ENCODE measurements at regions not wholly inside any gene's neighbourhood (a gene's known extent, or its start where the extent isn't known, plus 50 kb on each side); places are given as distances from the start of the nearest gene placed in this dataset.

DNA sequence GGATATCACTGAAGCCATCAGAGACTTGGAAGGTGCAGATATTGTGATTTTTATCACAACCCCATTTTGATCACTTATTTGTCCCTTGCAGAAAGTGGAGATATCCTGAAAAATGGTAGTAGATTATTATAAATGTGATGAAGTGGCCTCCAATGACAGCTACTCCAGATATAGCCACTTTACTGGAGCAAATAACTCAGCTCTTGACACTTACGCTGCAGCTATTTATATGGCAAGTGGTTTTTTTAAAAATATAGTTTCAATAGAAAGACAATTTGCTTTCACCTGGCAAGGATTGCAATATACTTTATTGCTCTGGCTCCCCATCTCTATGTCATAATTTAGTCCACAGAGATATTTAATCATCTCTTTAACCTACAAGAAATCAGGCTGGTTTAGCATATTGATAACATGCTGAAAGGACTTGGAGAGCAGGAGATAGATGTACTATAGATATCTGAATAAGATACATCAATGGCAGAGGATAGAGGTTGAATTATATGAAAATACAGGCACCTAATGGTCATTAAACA lies 182.8 kb upstream of the SKOR2 start (continued):
- TF ChIP-seq, protein P1, sequence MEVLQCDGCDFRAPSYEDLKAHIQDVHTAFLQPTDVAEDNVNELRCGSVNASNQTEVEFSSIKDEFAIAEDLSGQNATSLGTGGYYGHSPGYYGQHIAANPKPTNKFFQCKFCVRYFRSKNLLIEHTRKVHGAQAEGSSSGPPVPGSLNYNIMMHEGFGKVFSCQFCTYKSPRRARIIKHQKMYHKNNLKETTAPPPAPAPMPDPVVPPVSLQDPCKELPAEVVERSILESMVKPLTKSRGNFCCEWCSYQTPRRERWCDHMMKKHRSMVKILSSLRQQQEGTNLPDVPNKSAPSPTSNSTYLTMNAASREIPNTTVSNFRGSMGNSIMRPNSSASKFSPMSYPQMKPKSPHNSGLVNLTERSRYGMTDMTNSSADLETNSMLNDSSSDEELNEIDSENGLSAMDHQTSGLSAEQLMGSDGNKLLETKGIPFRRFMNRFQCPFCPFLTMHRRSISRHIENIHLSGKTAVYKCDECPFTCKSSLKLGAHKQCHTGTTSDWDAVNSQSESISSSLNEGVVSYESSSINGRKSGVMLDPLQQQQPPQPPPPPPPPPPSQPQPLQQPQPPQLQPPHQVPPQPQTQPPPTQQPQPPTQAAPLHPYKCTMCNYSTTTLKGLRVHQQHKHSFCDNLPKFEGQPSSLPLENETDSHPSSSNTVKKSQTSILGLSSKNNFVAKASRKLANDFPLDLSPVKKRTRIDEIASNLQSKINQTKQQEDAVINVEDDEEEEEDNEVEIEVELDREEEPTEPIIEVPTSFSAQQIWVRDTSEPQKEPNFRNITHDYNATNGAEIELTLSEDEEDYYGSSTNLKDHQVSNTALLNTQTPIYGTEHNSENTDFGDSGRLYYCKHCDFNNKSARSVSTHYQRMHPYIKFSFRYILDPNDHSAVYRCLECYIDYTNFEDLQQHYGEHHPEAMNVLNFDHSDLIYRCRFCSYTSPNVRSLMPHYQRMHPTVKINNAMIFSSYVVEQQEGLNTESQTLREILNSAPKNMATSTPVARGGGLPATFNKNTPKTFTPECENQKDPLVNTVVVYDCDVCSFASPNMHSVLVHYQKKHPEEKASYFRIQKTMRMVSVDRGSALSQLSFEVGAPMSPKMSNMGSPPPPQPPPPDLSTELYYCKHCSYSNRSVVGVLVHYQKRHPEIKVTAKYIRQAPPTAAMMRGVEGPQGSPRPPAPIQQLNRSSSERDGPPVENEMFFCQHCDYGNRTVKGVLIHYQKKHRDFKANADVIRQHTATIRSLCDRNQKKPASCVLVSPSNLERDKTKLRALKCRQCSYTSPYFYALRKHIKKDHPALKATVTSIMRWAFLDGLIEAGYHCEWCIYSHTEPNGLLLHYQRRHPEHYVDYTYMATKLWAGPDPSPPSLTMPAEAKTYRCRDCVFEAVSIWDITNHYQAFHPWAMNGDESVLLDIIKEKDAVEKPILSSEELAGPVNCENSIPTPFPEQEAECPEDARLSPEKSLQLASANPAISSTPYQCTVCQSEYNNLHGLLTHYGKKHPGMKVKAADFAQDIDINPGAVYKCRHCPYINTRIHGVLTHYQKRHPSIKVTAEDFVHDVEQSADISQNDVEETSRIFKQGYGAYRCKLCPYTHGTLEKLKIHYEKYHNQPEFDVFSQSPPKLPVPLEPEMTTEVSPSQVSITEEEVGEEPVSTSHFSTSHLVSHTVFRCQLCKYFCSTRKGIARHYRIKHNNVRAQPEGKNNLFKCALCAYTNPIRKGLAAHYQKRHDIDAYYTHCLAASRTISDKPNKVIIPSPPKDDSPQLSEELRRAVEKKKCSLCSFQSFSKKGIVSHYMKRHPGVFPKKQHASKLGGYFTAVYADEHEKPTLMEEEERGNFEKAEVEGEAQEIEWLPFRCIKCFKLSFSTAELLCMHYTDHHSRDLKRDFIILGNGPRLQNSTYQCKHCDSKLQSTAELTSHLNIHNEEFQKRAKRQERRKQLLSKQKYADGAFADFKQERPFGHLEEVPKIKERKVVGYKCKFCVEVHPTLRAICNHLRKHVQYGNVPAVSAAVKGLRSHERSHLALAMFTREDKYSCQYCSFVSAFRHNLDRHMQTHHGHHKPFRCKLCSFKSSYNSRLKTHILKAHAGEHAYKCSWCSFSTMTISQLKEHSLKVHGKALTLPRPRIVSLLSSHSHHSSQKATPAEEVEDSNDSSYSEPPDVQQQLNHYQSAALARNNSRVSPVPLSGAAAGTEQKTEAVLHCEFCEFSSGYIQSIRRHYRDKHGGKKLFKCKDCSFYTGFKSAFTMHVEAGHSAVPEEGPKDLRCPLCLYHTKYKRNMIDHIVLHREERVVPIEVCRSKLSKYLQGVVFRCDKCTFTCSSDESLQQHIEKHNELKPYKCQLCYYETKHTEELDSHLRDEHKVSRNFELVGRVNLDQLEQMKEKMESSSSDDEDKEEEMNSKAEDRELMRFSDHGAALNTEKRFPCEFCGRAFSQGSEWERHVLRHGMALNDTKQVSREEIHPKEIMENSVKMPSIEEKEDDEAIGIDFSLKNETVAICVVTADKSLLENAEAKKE (CRISPR knock-in tag; IDR thresholded peaks at IDR 0.05): no peak
- TF ChIP-seq ZNF114 (CRISPR knock-in tag; IDR thresholded peaks at IDR 0.05): no peak
- no peak for TF ChIP-seq JUNB (IDR thresholded peaks at IDR 0.05; ENCODE audit: unreplicated experiment)

DNA sequence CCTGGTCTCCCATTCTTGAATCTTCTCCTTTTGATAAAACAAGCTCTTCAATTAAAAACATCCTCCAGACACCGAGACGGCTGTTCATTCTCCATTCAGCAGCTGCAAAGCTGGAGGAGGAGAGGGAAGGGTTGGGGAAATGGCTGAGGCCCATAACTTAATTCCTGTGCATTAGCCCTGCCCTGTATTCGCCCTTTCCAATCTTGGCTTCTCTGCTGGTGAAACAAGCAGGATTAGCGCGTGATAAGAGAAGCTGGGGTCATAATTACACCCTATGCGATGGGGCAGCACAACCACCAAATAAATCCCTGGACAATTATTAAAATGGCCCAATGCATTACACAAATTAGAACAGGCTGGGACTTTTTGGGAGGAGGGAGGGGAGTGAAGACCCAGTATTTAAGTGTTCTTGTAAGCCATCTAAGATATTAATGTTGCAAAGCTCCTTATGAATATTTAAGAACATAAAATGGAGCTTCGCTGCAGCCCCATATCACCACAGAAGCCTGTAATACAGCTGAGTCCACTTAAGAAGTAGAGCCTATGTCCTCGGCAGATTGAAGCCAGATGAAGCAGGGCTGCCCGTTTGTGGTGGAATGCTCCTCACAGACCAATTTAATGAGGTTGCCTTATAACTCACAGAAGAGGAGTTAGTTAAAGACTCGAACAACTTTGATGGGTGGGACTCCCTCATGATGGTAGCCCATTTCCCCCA lies 176.6 kb upstream of the SKOR2 start:
- Mint-ChIP-seq H3K27ac (no peak overlapping the region), H3K4me3 (no peak overlapping the region), H3K9me3 (no peaks in the 10 kb centered on the region), H3K27me3 (ENCODE audit: insufficient read depth, low read depth, poor library complexity) (peaks cover 17% of the 10 kb centered on the region), H3K36me3 (ENCODE audit: low read depth) (no peaks in the 10 kb centered on the region), H3K4me1 (no peaks in the 10 kb centered on the region)
- ATAC-seq (no peak), DNase-seq (ENCODE audit: low spot score) (no peak)
- no peak overlapping the region for H3K4me2 ChIP-seq
- no peaks in the 10 kb centered on the region for H3K4me1 ChIP-seq (ENCODE audit: insufficient read depth)
- peaks cover 14% of the 10 kb centered on the region for H3K27me3 ChIP-seq (ENCODE audit: insufficient read depth)
- H4K20me1 ChIP-seq (replicated peaks; ENCODE audit: insufficient read depth): no peaks in the 10 kb centered on the region
- H3K79me2 ChIP-seq (replicated peaks; ENCODE audit: insufficient read depth): no peaks in the 10 kb centered on the region
- no peak overlapping the region for H3K27ac ChIP-seq (ENCODE audit: low read depth)
- no peak overlapping the region for H2AFZ ChIP-seq
- H3K9me2 ChIP-seq (ENCODE audit: insufficient read depth): no peaks in the 10 kb centered on the region
- H3K36me3 ChIP-seq (ENCODE audit: insufficient read depth): no peaks in the 10 kb centered on the region
- H3F3A ChIP-seq (replicated peaks; ENCODE audit: low read depth): no peaks in the 10 kb centered on the region
- H3K4me3 ChIP-seq: no peak overlapping the region
- TF ChIP-seq, protein P2, sequence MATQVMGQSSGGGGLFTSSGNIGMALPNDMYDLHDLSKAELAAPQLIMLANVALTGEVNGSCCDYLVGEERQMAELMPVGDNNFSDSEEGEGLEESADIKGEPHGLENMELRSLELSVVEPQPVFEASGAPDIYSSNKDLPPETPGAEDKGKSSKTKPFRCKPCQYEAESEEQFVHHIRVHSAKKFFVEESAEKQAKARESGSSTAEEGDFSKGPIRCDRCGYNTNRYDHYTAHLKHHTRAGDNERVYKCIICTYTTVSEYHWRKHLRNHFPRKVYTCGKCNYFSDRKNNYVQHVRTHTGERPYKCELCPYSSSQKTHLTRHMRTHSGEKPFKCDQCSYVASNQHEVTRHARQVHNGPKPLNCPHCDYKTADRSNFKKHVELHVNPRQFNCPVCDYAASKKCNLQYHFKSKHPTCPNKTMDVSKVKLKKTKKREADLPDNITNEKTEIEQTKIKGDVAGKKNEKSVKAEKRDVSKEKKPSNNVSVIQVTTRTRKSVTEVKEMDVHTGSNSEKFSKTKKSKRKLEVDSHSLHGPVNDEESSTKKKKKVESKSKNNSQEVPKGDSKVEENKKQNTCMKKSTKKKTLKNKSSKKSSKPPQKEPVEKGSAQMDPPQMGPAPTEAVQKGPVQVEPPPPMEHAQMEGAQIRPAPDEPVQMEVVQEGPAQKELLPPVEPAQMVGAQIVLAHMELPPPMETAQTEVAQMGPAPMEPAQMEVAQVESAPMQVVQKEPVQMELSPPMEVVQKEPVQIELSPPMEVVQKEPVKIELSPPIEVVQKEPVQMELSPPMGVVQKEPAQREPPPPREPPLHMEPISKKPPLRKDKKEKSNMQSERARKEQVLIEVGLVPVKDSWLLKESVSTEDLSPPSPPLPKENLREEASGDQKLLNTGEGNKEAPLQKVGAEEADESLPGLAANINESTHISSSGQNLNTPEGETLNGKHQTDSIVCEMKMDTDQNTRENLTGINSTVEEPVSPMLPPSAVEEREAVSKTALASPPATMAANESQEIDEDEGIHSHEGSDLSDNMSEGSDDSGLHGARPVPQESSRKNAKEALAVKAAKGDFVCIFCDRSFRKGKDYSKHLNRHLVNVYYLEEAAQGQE (IDR thresholded peaks at IDR 0.05; ENCODE audit: unreplicated experiment): no peak
- TF ChIP-seq JUNB (IDR thresholded peaks at IDR 0.05; ENCODE audit: unreplicated experiment) (no peak), ZNF114 (CRISPR knock-in tag; IDR thresholded peaks at IDR 0.05) (no peak), NANOG (IDR thresholded peaks at IDR 0.05; ENCODE audit: borderline replicate concordance) (no peak), ZNF331 (CRISPR knock-in tag; IDR thresholded peaks at IDR 0.05; ENCODE audit: low read depth) (no peak)
